OCI-LY3 (cell line): ENCODE measurements at regions not wholly inside any gene's neighbourhood (a gene's known extent, or its start where the extent isn't known, plus 50 kb on each side); places are given as distances from the start of the nearest gene placed in this dataset.

Source experiments
- EZH2phosphoT487 ChIP-seq: fragments of 200-600 bp; shearing (Covaris generic); IDR thresholded peaks from 2 replicates; pipeline ENCODE4 v1.6.1; 2018; ENCODE audit warnings: antibody characterized with exemption, mixed run types, low read depth
- TF ChIP-seq, protein P1 (sequence below): fragments of 200-600, 300-600 bp; sonication (generic); IDR thresholded peaks from 2 replicates; pipeline ENCODE4 v1.5.1; 2014; ENCODE audit warnings: antibody characterized with exemption, low read length, low read depth

DNA sequence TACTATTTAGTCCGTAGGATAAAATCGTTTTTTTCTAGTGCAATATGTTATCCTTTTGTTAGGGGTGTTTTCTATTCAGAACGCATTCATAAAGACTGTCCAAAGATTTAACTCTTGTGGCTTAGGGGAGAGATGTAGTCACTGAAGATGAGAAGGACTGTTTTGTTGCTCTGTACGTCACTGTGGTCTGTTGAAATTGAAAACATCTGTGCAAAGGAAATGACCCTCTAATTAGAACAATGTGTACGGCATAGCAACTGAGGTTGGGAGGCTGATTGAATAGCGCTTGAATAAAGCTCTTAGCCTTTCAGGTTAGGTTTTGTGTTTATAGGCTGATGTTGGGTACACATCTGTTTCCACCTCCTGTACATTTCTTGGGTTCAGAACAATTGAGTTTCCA is 453.4 kb upstream of the AKR1E2 start:
- TF ChIP-seq, protein P1, sequence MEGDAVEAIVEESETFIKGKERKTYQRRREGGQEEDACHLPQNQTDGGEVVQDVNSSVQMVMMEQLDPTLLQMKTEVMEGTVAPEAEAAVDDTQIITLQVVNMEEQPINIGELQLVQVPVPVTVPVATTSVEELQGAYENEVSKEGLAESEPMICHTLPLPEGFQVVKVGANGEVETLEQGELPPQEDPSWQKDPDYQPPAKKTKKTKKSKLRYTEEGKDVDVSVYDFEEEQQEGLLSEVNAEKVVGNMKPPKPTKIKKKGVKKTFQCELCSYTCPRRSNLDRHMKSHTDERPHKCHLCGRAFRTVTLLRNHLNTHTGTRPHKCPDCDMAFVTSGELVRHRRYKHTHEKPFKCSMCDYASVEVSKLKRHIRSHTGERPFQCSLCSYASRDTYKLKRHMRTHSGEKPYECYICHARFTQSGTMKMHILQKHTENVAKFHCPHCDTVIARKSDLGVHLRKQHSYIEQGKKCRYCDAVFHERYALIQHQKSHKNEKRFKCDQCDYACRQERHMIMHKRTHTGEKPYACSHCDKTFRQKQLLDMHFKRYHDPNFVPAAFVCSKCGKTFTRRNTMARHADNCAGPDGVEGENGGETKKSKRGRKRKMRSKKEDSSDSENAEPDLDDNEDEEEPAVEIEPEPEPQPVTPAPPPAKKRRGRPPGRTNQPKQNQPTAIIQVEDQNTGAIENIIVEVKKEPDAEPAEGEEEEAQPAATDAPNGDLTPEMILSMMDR, result no peak
- no peak for TF ChIP-seq EZH2phosphoT487
